ENCODE measurements at regions not wholly inside any gene's neighbourhood (a gene's known extent, or its start where the extent isn't known, plus 50 kb on each side); places are given as distances from the start of the nearest gene placed in this dataset.

- H4K20me1 ChIP-seq (ENCODE audit: control insufficient read depth, insufficient read depth, insufficient read length) = no peaks in the 10 kb centered on the region
- H2BK15ac ChIP-seq (ENCODE audit: low read depth, low read length) = no peak overlapping the region
- H3T11ph ChIP-seq (ENCODE audit: low read length) = peak overlapping the region; percentile 17
- H3K79me2 ChIP-seq (ENCODE audit: insufficient read depth, low read length) = no peaks in the 10 kb centered on the region
- no peak overlapping the region for H3K9ac ChIP-seq (ENCODE audit: extremely low read depth, insufficient read length, low read length)
- no peaks in the 10 kb centered on the region for H3K23me2 ChIP-seq (ENCODE audit: insufficient read length, low read depth, low read length, poor library complexity, severe bottlenecking)
- H3K18ac ChIP-seq (ENCODE audit: insufficient read length, low read depth, low read length) = no peak overlapping the region
- peak overlapping the region; percentile 78 for H2AFZ ChIP-seq (ENCODE audit: low read length)
- DNase-seq = no peak
- TF ChIP-seq CTCF (conservative IDR thresholded peaks at IDR 0.05) = no peak
- H4K91ac ChIP-seq (ENCODE audit: insufficient read length, low read depth, low read length) = no peak overlapping the region
- Mint-ChIP-seq H3K27me3 (ENCODE audit: low read depth) (no peaks in the 10 kb centered on the region), H3K4me1 (peaks cover 18 to 37% of the 10 kb centered on the region in 2 experiments), H3K27ac (peak overlapping the region in 1 of 3 experiments; percentile 65; a peak in 1 of 7 replicates), H3K36me3 (ENCODE audit: insufficient read depth in 1 of 3, low read depth in 3 of 3) (peaks cover 19 to 45% (median 35%) of the 10 kb centered on the region in 3 experiments), H3K4me3 (no peak overlapping the region), H3K9me3 (peaks cover 12 to 28% of the 10 kb centered on the region in 2 experiments)
- H4K5ac ChIP-seq (ENCODE audit: insufficient read length, low read depth, low read length) = no peak overlapping the region
- H2BK120ac ChIP-seq (ENCODE audit: low read depth, low read length, poor library complexity, severe bottlenecking) = no peak overlapping the region
- H3K23ac ChIP-seq (ENCODE audit: insufficient read length, low read depth, low read length) = no peak overlapping the region
- H3K56ac ChIP-seq (ENCODE audit: insufficient read length, low read depth, low read length) = no peak overlapping the region
- H2BK20ac ChIP-seq (ENCODE audit: low read depth, low read length, poor library complexity, severe bottlenecking) = no peak overlapping the region
- no peak overlapping the region for H2BK5ac ChIP-seq (ENCODE audit: insufficient read length, low read length)
- H3K27me3 ChIP-seq (ENCODE audit: insufficient read depth, low read length) = no peaks in the 10 kb centered on the region
- no peak overlapping the region for H3K27ac ChIP-seq (ENCODE audit: insufficient read length, low read depth, low read length)
- WGBS (ENCODE audit: extremely low coverage, insufficient read length, low lambda C conversion rate) = no CpG with 5 or more reads among the region's 2 CpGs
- no peaks in the 10 kb centered on the region for H3K79me1 ChIP-seq (ENCODE audit: insufficient read depth, low read depth, low read length, poor library complexity, severe bottlenecking)
- H2BK12ac ChIP-seq (ENCODE audit: insufficient read length, low read depth, low read length) = no peak overlapping the region
- H2AK5ac ChIP-seq (ENCODE audit: insufficient read length, low read length) = no peak overlapping the region
- no peaks in the 10 kb centered on the region for H3K9me3 ChIP-seq (ENCODE audit: control insufficient read depth, low read depth, low read length)
- H3K4ac ChIP-seq (ENCODE audit: low read depth, low read length) = no peak overlapping the region
- H3K4me2 ChIP-seq (ENCODE audit: insufficient read depth, insufficient read length, low read length) = no peak overlapping the region
- H4K8ac ChIP-seq (replicated peaks; ENCODE audit: insufficient read length, low read depth, low read length) = no peak overlapping the region
- no peak overlapping the region for H3K14ac ChIP-seq (ENCODE audit: insufficient read depth, low read length)
- peaks cover 6% of the 10 kb centered on the region for H3K4me1 ChIP-seq (ENCODE audit: insufficient read depth, low read length)
These were observed 61.1 kb upstream of the SAMSN1 start for GRCh38 chr21:14607262-14607661.

Measured in H9 (cell line).